PC-9 (cell line): ENCODE measurements at regions not wholly inside any gene's neighbourhood (a gene's known extent, or its start where the extent isn't known, plus 50 kb on each side); places are given as distances from the start of the nearest gene placed in this dataset.

Source experiments
- BruUV-seq: library from RNA; stranded (reverse); fragments of 400-500 nt; replicated peaks from 2 replicates; lab custom pipeline; 2021; lab: Mats Ljungman, UMichigan
- CTCF ChIA-PET: fragments of 300-600 bp; sonication (Branson Sonifier 250); formaldehyde crosslinking; loops from one replicate; lab custom pipeline; 2022; ENCODE audit warnings: antibody characterized with exemption; lab: Charles Lee
- POLR2A ChIA-PET: fragments of 300-600 bp; sonication (Branson Sonifier 250); formaldehyde crosslinking; loops from one replicate; lab custom pipeline; 2022; ENCODE audit warnings: antibody characterized with exemption; ENCODE audit not compliant: unreplicated experiment; lab: Charles Lee
- DNase-seq, 2 experiments: peaks; one replicate each; pipeline versions ENCODE4 v3.0.0 to v3.0.0-alpha.2; 2015 to 2022; ENCODE audit warnings: mixed read lengths in 1 of 2
- H2AFZ ChIP-seq: fragments of 200-600 bp; sonication (generic); 2 replicates; pipeline ENCODE4 v1.8.1; 2017; ENCODE audit warnings: antibody characterized with exemption
- H3F3A ChIP-seq: fragments of 200-600 bp; sonication (generic); 2 replicates; pipeline ENCODE4 v1.8.1; 2017; ENCODE audit warnings: antibody characterized with exemption, mild to moderate bottlenecking, low read depth; ENCODE audit not compliant: insufficient read depth
- H3K27ac ChIP-seq: fragments of 200-600 bp; sonication (generic); 2 replicates; pipeline ENCODE4 v1.6.1; 2016; ENCODE audit warnings: mixed run types
- H3K27me3 ChIP-seq: fragments of 200-600 bp; sonication (generic); 2 replicates; pipeline ENCODE4 v1.6.1; 2016; ENCODE audit warnings: low read depth, mixed run types; ENCODE audit not compliant: insufficient read depth
- H3K36me3 ChIP-seq: fragments of 200-600 bp; sonication (generic); 2 replicates; pipeline ENCODE4 v1.6.1; 2016; ENCODE audit warnings: low read depth, mixed run types
- H3K4me1 ChIP-seq: fragments of 200-600 bp; sonication (generic); replicated peaks from 2 replicates; pipeline ENCODE4 v1.6.1; 2016; ENCODE audit warnings: mixed run types; ENCODE audit not compliant: insufficient read depth
- H3K4me2 ChIP-seq: fragments of 200-600 bp; sonication (generic); 2 replicates; pipeline ENCODE4 v1.6.1; 2017; ENCODE audit warnings: mixed run types
- H3K4me3 ChIP-seq: fragments of 200-600 bp; sonication (generic); 2 replicates; pipeline ENCODE4 v1.6.1; 2016; ENCODE audit warnings: mixed run types
- H3K79me2 ChIP-seq: fragments of 200-600 bp; sonication (generic); 2 replicates; pipeline ENCODE4 v1.6.1; 2017; ENCODE audit warnings: low read depth, mixed run types
- H3K9me2 ChIP-seq: fragments of 200-600 bp; sonication (generic); 2 replicates; pipeline ENCODE4 v1.8.1; 2017; ENCODE audit warnings: mild to moderate bottlenecking; ENCODE audit not compliant: insufficient read depth
- H3K9me3 ChIP-seq: fragments of 200-600 bp; sonication (generic); 2 replicates; pipeline ENCODE4 v1.8.1; 2016; ENCODE audit warnings: low read depth; ENCODE audit not compliant: insufficient read depth
- H4K20me1 ChIP-seq: fragments of 200-600 bp; sonication (generic); 2 replicates; pipeline ENCODE4 v1.8.1; 2017; ENCODE audit not compliant: insufficient read depth
- CTCF ChIP-seq: fragments of 200-600 bp; sonication (generic); conservative IDR thresholded peaks from 2 replicates; pipeline ENCODE4 v1.6.1; 2017; ENCODE audit warnings: mixed run types, antibody characterized with exemption, mild to moderate bottlenecking, moderate library complexity
- EZH2 ChIP-seq: fragments of 200-600 bp; sonication (generic); IDR thresholded peaks from 2 replicates; pipeline ENCODE4 v1.8.0; 2017; ENCODE audit warnings: antibody characterized with exemption, low read depth
- intact Hi-C: fragments of 100-400 bp; cut with micrococcal nuclease; formaldehyde crosslinking; loops from one replicate; pipeline ENCODE4 v1.10.0; 2022; ENCODE audit not compliant: unreplicated experiment

DNA sequence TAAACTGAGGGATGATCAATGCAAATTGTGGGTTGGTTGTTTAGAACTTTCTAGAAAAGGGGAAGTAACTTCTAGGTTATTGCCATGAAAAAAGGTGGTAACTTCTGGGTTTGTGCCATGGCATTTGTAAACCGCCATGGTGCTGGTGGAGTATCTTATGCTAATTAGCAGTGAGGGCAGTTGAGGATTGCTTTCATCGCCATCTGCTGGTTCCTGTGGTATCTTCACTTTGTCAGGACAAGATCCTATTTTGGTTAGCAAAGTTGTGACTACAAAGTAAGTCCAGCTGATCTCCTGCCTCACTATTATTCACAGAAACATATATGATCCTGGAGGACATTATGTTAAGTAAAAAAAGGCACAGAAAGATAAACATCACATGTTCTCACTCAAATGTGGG is 1332.3 kb downstream of the CDH11 start:
- no TSS peak for BruUV-seq
- ChIA-PET POLR2A (no interaction called here), CTCF (no interaction called here)
- intact Hi-C loops: no loop called here
- Histone ChIP-seq H3K27me3 (no peaks in the 10 kb centered on the region), H3K9me2 (no peaks in the 10 kb centered on the region), H3K36me3 (no peaks in the 10 kb centered on the region), H3F3A (no peaks in the 10 kb centered on the region), H3K9me3 (peaks cover 8% of the 10 kb centered on the region; the same call in 1 of the 2 replicates), H3K4me3 (no peak overlapping the region), H3K27ac (no peak overlapping the region), H3K4me2 (no peak overlapping the region), H2AFZ (no peak overlapping the region), H4K20me1 (no peaks in the 10 kb centered on the region), H3K79me2 (no peaks in the 10 kb centered on the region), H3K4me1 (no peaks in the 10 kb centered on the region)
- DNase-seq: no peak
- TF ChIP-seq EZH2 (no peak), CTCF (no peak)

DNA sequence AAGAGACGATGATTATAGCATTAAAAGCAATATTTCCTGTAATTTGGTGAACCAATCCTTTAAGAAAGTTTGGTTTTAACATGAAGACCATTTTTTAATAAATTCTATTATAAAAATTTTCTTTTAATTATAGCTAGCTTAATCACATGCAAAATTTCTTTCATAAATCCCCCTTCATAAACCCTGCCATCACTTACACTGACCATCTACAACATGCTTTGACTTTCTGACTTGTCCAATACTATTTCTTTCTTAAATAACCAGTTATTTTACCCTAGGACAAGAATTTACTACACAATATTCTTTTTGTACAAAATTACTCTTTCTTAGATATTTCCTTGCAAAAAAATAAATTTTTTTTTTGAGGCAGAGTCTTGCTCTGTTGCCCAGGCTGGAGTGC is 1334.8 kb downstream of the CDH11 start:
- Histone ChIP-seq H2AFZ (no peak overlapping the region), H3K36me3 (no peaks in the 10 kb centered on the region), H3K4me1 (no peaks in the 10 kb centered on the region), H3K4me2 (no peak overlapping the region), H4K20me1 (no peaks in the 10 kb centered on the region), H3K9me2 (no peaks in the 10 kb centered on the region; the same call in 1 of the 2 replicates), H3K9me3 (peaks cover 8% of the 10 kb centered on the region; the same call in 1 of the 2 replicates), H3K27ac (no peak overlapping the region), H3F3A (no peaks in the 10 kb centered on the region), H3K27me3 (no peaks in the 10 kb centered on the region), H3K4me3 (no peak overlapping the region), H3K79me2 (no peaks in the 10 kb centered on the region)
- TF ChIP-seq EZH2 (no peak), CTCF (no peak)
- no peak for DNase-seq
- CTCF ChIA-PET: no interaction called here
- POLR2A ChIA-PET: no interaction called here
- intact Hi-C loops: no loop called here
- BruUV-seq: no TSS peak

- Histone ChIP-seq H3K9me2 (no peaks in the 10 kb centered on the region; the same call in 1 of the 2 replicates), H3K9me3 (peaks cover 8% of the 10 kb centered on the region; the same call in 1 of the 2 replicates), H3K27ac (no peak overlapping the region), H4K20me1 (no peaks in the 10 kb centered on the region), H2AFZ (no peak overlapping the region), H3K4me3 (no peak overlapping the region), H3K27me3 (no peaks in the 10 kb centered on the region), H3F3A (no peaks in the 10 kb centered on the region), H3K36me3 (no peaks in the 10 kb centered on the region), H3K4me2 (no peak overlapping the region), H3K79me2 (no peaks in the 10 kb centered on the region), H3K4me1 (no peaks in the 10 kb centered on the region)
- POLR2A ChIA-PET: no interaction called here
- no peak for DNase-seq
- no peak for TF ChIP-seq EZH2
- CTCF ChIA-PET: no interaction called here
- intact Hi-C loops: no loop called here
- BruUV-seq: no TSS peak
Measured at GRCh38 chr16:63785170-63785569, 1336.7 kb downstream of the CDH11 start.

- H3K36me3 ChIP-seq: no peaks in the 10 kb centered on the region
- H2AFZ ChIP-seq: no peak overlapping the region
- H3K9me3 ChIP-seq: no peaks in the 10 kb centered on the region
- intact Hi-C loops: no loop called here
- H3K9me2 ChIP-seq: no peaks in the 10 kb centered on the region
- no peak for DNase-seq
- TF ChIP-seq EZH2 (no peak), CTCF (no peak)
- no peaks in the 10 kb centered on the region for H3K79me2 ChIP-seq
- no peak overlapping the region for H3K4me2 ChIP-seq
- no peaks in the 10 kb centered on the region; the same call in 1 of the 2 replicates for H3K27me3 ChIP-seq
- POLR2A ChIA-PET: no interaction called here
- H3K4me3 ChIP-seq: no peak overlapping the region
- H3F3A ChIP-seq: no peaks in the 10 kb centered on the region
- no peaks in the 10 kb centered on the region for H3K4me1 ChIP-seq
- no TSS peak for BruUV-seq
- CTCF ChIA-PET: no interaction called here
- H4K20me1 ChIP-seq: peaks cover 4% of the 10 kb centered on the region; the same call in 1 of the 2 replicates
- no peak overlapping the region for H3K27ac ChIP-seq
Measured at GRCh38 chr16:63776437-63776836, 1345.4 kb downstream of the CDH11 start.
